Endothelial cell of umbilical vein (primary cell): ENCODE measurements at regions not wholly inside any gene's neighbourhood (a gene's known extent, or its start where the extent isn't known, plus 50 kb on each side); places are given as distances from the start of the nearest gene placed in this dataset.

ENCODE experiments used
- BruUV-seq: library from RNA; stranded (reverse); fragments of 400-500 nt; replicated peaks from 2 replicates; lab custom pipeline; 2021; lab: Mats Ljungman, UMichigan
- CTCF ChIA-PET: fragments of 300-600, 350-600 bp; sonication (Branson Sonifier 250); formaldehyde crosslinking; loops from one replicate; lab custom pipeline; 2021; ENCODE audit warnings: antibody characterized with exemption, inconsistent platforms; lab: Charles Lee
- POLR2A ChIA-PET: fragments of 300-600, 350-600 bp; sonication (Branson Sonifier 250); formaldehyde crosslinking; loops from one replicate; lab custom pipeline; 2021; ENCODE audit warnings: antibody characterized with exemption, inconsistent platforms; lab: Charles Lee
- DNase-seq: peaks from one replicate; pipeline ENCODE4 v3.0.0-alpha.2; 2011; ENCODE audit warnings: low read depth, low spot score
- FAIRE-seq: peaks from 2 replicates; lab custom pipeline; 2011; peaks lifted over from hg19 to GRCh38; lab: Jason Lieb, UNC
- H2AFZ ChIP-seq: 2 replicates; pipeline ENCODE4 v1.6.0; 2012; ENCODE audit warnings: low read depth, low read length, control low read depth, inconsistent platforms
- H3K27ac ChIP-seq: 2 replicates; pipeline ENCODE4 v1.5.1; 2011; ENCODE audit warnings: low read depth, mild to moderate bottlenecking, control low read depth, low read length, moderate library complexity; ENCODE audit not compliant: insufficient read depth
- H3K27me3 ChIP-seq, 2 experiments: 2 replicates each; pipeline versions ENCODE4 v1.6.0 to v1.6.1; 2011; ENCODE audit warnings: low read length in 2 of 2, mixed read lengths in 1 of 2; ENCODE audit not compliant: control insufficient read depth in 2 of 2, insufficient read depth in 2 of 2
- H3K36me3 ChIP-seq, 2 experiments: 2 replicates in 1 of 2; 3 replicates in 1 of 2; pipeline ENCODE4 v1.5.1; 2011; ENCODE audit warnings: low read length in 2 of 2, mild to moderate bottlenecking in 1 of 2, moderate library complexity in 1 of 2; ENCODE audit not compliant: control insufficient read depth in 2 of 2, insufficient read depth in 2 of 2; ENCODE audit errors: extremely low read depth in 1 of 2
- H3K4me1 ChIP-seq: 3 replicates; pipeline ENCODE4 v1.5.1; 2011; ENCODE audit warnings: mild to moderate bottlenecking, low read length; ENCODE audit not compliant: control insufficient read depth, insufficient read depth; ENCODE audit errors: extremely low read depth
- H3K4me2 ChIP-seq: 2 replicates; pipeline ENCODE4 v1.6.1; 2011; ENCODE audit warnings: low read length, control low read depth, mixed read lengths; ENCODE audit not compliant: insufficient read depth
- H3K4me3 ChIP-seq, 3 experiments: fragments of 200-600 bp in 1 of 3; sonication (generic), shearing (Covaris generic) in 1 of 3; replicated peaks in 1 of 3; 2 replicates each; pipeline ENCODE4 v1.5.1; 2011 to 2016; ENCODE audit warnings: control low read depth in 3 of 3, low read length in 3 of 3, mild to moderate bottlenecking in 2 of 3, inconsistent platforms in 1 of 3, low read depth in 1 of 3, moderate library complexity in 1 of 3; ENCODE audit not compliant: insufficient read depth in 1 of 3
- H3K79me2 ChIP-seq: 2 replicates; pipeline ENCODE4 v1.6.0; 2012; ENCODE audit warnings: low read length, inconsistent platforms; ENCODE audit not compliant: control insufficient read depth, insufficient read depth
- H3K9ac ChIP-seq: replicated peaks from 2 replicates; pipeline ENCODE3; 2011; ENCODE audit warnings: low read length, control low read depth; ENCODE audit not compliant: insufficient read depth; ENCODE audit errors: extremely low read depth
- H3K9me1 ChIP-seq: replicated peaks from 3 replicates; pipeline ENCODE4 v1.6.0; 2011; ENCODE audit warnings: mild to moderate bottlenecking, low read length; ENCODE audit not compliant: control insufficient read depth, insufficient read depth; ENCODE audit errors: extremely low read depth
- H3K9me3 ChIP-seq: replicated peaks from 2 replicates; pipeline ENCODE4 v1.5.1; 2012; ENCODE audit warnings: low read length, inconsistent platforms; ENCODE audit not compliant: control insufficient read depth, insufficient read depth
- H4K20me1 ChIP-seq: replicated peaks from 2 replicates; pipeline ENCODE3; 2011; ENCODE audit warnings: mild to moderate bottlenecking, low read length; ENCODE audit not compliant: control insufficient read depth, insufficient read depth; ENCODE audit errors: extremely low read depth
- CTCF ChIP-seq, 2 donors: IDR thresholded peaks; 1 replicate in 1 of 2; 2 replicates in 1 of 2; pipeline ENCODE4 v1.5.1; 2011; ENCODE audit warnings: low read length in 2 of 2, mild to moderate bottlenecking in 2 of 2, moderate library complexity in 2 of 2, control low read depth in 1 of 2, inconsistent platforms in 1 of 2, low read depth in 1 of 2; ENCODE audit not compliant: insufficient read depth in 1 of 2; ENCODE audit errors: extremely low read depth in 1 of 2
- EZH2 ChIP-seq: IDR thresholded peaks from 2 replicates; pipeline ENCODE4 v1.6.1; 2012; ENCODE audit warnings: borderline replicate concordance, low read depth, mild to moderate bottlenecking, moderate library complexity, low read length, inconsistent platforms; ENCODE audit not compliant: severe bottlenecking
- FOS ChIP-seq: IDR thresholded peaks from 2 replicates; pipeline ENCODE4 v1.6.1; 2011; ENCODE audit warnings: mild to moderate bottlenecking, low read length, moderate library complexity, borderline replicate concordance; ENCODE audit not compliant: insufficient read depth
- GATA2 ChIP-seq: IDR thresholded peaks from 2 replicates; pipeline ENCODE4 v1.7.0; 2011; ENCODE audit warnings: low read depth, mild to moderate bottlenecking, moderate library complexity, mixed read lengths, low read length; ENCODE audit not compliant: insufficient read length, insufficient read depth
- JUN ChIP-seq: IDR thresholded peaks from 2 replicates; pipeline ENCODE4 v1.6.1; 2011; ENCODE audit warnings: borderline replicate concordance, low read depth; ENCODE audit not compliant: insufficient read length, insufficient read depth
- MAX ChIP-seq: IDR thresholded peaks from 2 replicates; pipeline ENCODE4 v1.6.1; 2011; ENCODE audit not compliant: insufficient read depth, insufficient read length
- MYC ChIP-seq: IDR thresholded peaks from one replicate; pipeline ENCODE4 v1.6.1; 2011; ENCODE audit warnings: mild to moderate bottlenecking, low read depth, low read length
- POLR2A ChIP-seq: IDR thresholded peaks from 2 replicates; pipeline ENCODE4 v1.6.1; 2012; ENCODE audit warnings: low read depth, mild to moderate bottlenecking, control low read depth, low read length
- POLR2AphosphoS5 ChIP-seq: IDR thresholded peaks from 2 replicates; pipeline ENCODE4 v1.6.1; 2012; ENCODE audit warnings: low read depth, mild to moderate bottlenecking, control low read depth, low read length, moderate library complexity; ENCODE audit not compliant: insufficient read depth
- dilution Hi-C: fragments of 300-500 bp; cut with MboI; formaldehyde crosslinking; loops from one replicate; pipeline ENCODE4 v1.15.0; 2019; ENCODE audit warnings: low sequenced_read_pairs; ENCODE audit not compliant: extremely low pct_ligation_motif_present
- intact Hi-C: fragments of 100-400 bp; cut with micrococcal nuclease; formaldehyde crosslinking; loops from one replicate; pipeline ENCODE4 v1.10.0; 2022

- no peak for DNase-seq
- BruUV-seq: no TSS peak
Observed at GRCh38 chr5:82918311-82919031, 158.7 kb downstream of the TMEM167A start.

More at GRCh38 chr5:82918311-82919031, 158.7 kb downstream of the TMEM167A start:
- Histone ChIP-seq H3K4me1 (no peaks in the 10 kb centered on the region), H3K27ac (no peak overlapping the region), H3K27me3 (no peaks in the 10 kb centered on the region), H3K36me3 (no peaks in the 10 kb centered on the region), H3K79me2 (no peaks in the 10 kb centered on the region), H3K9me1 (no peaks in the 10 kb centered on the region), H3K9me3 (no peaks in the 10 kb centered on the region), H3K9ac (no peak overlapping the region), H2AFZ (no peak overlapping the region), H3K4me3 (no peak overlapping the region), H4K20me1 (no peaks in the 10 kb centered on the region), H3K4me2 (no peak overlapping the region)
- POLR2A ChIA-PET: no interaction called here
- TF ChIP-seq POLR2AphosphoS5 (no peak), EZH2 (no peak), MAX (no peak), POLR2A (no peak), FOS (no peak), MYC (no peak), CTCF (IDR thresholded peaks at IDR 0.05; ENCODE audit: extremely low read depth in 1 of 2, insufficient read depth in 1 of 2, low read depth in 1 of 2, low read length in 2 of 2) (no peak), JUN (no peak), GATA2 (no peak)
- dilution Hi-C loops (no loop called here), intact Hi-C loops (no loop called here)
- CTCF ChIA-PET: no interaction called here
- FAIRE-seq: no peak
